Stimulated activated CD4-positive, alpha-beta T cell treated with anti-CD3 and anti-CD28 coated beads, Interleukin-4, amount 100 ng/mL, for 48 hours (primary cell): ENCODE measurements at regions not wholly inside any gene's neighbourhood (a gene's known extent, or its start where the extent isn't known, plus 50 kb on each side); places are given as distances from the start of the nearest gene placed in this dataset.
"Not testable (repeated sequence)": the region's sequence is repeated elsewhere in the genome, so short reads cannot be mapped to it uniquely, and the experiment has no call there.

Experiments
- DNase-seq, 2 donors: peaks; one replicate each; pipeline ENCODE4 v3.0.0-alpha.2; 2020; ENCODE audit warnings: low read depth in 2 of 2

- DNase-seq: no peak
Measured at GRCh38 chr1:182003953-182004586, 57.4 kb downstream of the ZNF648 start.

- DNase-seq: no peak
Measured at GRCh38 chr1:182003025-182003725, 58.3 kb downstream of the ZNF648 start.

- DNase-seq: no peak
Measured at GRCh38 chr1:182002570-182002969, 58.9 kb downstream of the ZNF648 start.

- DNase-seq: no peak
Measured at GRCh38 chr1:181998858-181999257, 62.7 kb downstream of the ZNF648 start.

GRCh38 chr1:181992072-181992471 lies 69.4 kb downstream of the ZNF648 start:
- no peak for DNase-seq

GRCh38 chr1:181990728-181991127 lies 70.8 kb downstream of the ZNF648 start:
- DNase-seq: no peak

- no peak for DNase-seq
Measured at GRCh38 chr1:181989261-181989920, 72.1 kb downstream of the ZNF648 start.

GRCh38 chr1:181987996-181988395 lies 73.5 kb downstream of the ZNF648 start:
- no peak for DNase-seq

- DNase-seq: no peak
Measured at GRCh38 chr1:181987334-181987895, 74.1 kb downstream of the ZNF648 start.

- DNase-seq: no peak
Measured at GRCh38 chr1:181986907-181987305, 74.6 kb downstream of the ZNF648 start.

GRCh38 chr1:181985936-181986906 lies 75.3 kb downstream of the ZNF648 start:
- no peak for DNase-seq

- no peak for DNase-seq
Measured at GRCh38 chr1:181985281-181985680, 76.2 kb downstream of the ZNF648 start.

GRCh38 chr1:181984006-181984405 lies 77.5 kb downstream of the ZNF648 start:
- no peak for DNase-seq

GRCh38 chr1:181981821-181982220 lies 79.7 kb downstream of the ZNF648 start:
- no peak for DNase-seq

GRCh38 chr1:181972256-181972655 lies 89.3 kb downstream of the ZNF648 start:
- no peak for DNase-seq

- DNase-seq: no peak
Measured at GRCh38 chr1:181971424-181971823, 90.1 kb downstream of the ZNF648 start.

- no peak for DNase-seq
Measured at GRCh38 chr1:181969902-181970301, 91.6 kb downstream of the ZNF648 start.

- not testable (repeated sequence) for DNase-seq
Measured at GRCh38 chr1:181954696-181955095, 106.8 kb downstream of the ZNF648 start.

- not testable (repeated sequence) for DNase-seq
Measured at GRCh38 chr1:181954178-181954577, 107.3 kb downstream of the ZNF648 start.

GRCh38 chr1:181953596-181953995 lies 107.9 kb downstream of the ZNF648 start:
- no peak for DNase-seq

- DNase-seq: no peak
Measured at GRCh38 chr1:181951213-181951612, 110.3 kb downstream of the ZNF648 start.
